ENCODE measurements at regions not wholly inside any gene's neighbourhood (a gene's known extent, or its start where the extent isn't known, plus 50 kb on each side); places are given as distances from the start of the nearest gene placed in this dataset.

DNA sequence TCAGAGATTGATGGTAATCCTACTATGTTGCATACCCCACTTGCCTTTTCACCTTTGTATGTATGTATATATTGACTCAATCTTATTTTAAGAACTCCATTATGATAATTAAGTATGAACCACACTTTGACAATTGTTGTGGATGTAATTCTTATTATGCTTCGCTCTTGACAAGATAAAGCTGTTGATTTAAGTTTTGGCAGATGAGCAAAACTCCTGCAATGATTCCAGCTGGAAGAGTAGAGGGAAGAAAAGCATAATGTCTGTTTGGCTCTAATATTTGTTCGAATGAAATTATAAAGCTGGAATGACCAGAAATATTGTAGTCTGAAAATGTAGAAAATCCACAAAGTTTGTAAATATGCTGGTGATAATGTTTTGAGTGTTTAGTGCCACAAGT, 83.8 kb upstream of the AKR1E2 start:
- no peak for TF ChIP-seq POLR2A (IDR thresholded peaks at IDR 0.05)
- TF ChIP-seq, protein P1, sequence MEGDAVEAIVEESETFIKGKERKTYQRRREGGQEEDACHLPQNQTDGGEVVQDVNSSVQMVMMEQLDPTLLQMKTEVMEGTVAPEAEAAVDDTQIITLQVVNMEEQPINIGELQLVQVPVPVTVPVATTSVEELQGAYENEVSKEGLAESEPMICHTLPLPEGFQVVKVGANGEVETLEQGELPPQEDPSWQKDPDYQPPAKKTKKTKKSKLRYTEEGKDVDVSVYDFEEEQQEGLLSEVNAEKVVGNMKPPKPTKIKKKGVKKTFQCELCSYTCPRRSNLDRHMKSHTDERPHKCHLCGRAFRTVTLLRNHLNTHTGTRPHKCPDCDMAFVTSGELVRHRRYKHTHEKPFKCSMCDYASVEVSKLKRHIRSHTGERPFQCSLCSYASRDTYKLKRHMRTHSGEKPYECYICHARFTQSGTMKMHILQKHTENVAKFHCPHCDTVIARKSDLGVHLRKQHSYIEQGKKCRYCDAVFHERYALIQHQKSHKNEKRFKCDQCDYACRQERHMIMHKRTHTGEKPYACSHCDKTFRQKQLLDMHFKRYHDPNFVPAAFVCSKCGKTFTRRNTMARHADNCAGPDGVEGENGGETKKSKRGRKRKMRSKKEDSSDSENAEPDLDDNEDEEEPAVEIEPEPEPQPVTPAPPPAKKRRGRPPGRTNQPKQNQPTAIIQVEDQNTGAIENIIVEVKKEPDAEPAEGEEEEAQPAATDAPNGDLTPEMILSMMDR (IDR thresholded peaks at IDR 0.05 in 4 of 5, conservative IDR thresholded peaks at IDR 0.05 in 1 of 5) = no peak
